WERI-Rb-1 (cell line): ENCODE measurements at regions not wholly inside any gene's neighbourhood (a gene's known extent, or its start where the extent isn't known, plus 50 kb on each side); places are given as distances from the start of the nearest gene placed in this dataset.

Experiments
- DNase-seq: peaks from one replicate; pipeline ENCODE4 v3.0.0-alpha.2; 2020
- H3K27ac ChIP-seq: fragments of 250-450 bp; sonication (Bioruptor Pico); 2 replicates; pipeline ENCODE4 v1.5.1; 2020; ENCODE audit warnings: mild to moderate bottlenecking, moderate library complexity
- H3K27me3 ChIP-seq: fragments of 250-450 bp; sonication (Bioruptor Pico); 2 replicates; pipeline ENCODE4 v1.5.1; 2021; ENCODE audit warnings: mild to moderate bottlenecking, low read depth, moderate library complexity; ENCODE audit not compliant: insufficient read depth, severe bottlenecking
- H3K36me3 ChIP-seq: fragments of 250-450 bp; sonication (Bioruptor Pico); 2 replicates; pipeline ENCODE4 v1.5.1; 2020; ENCODE audit warnings: mild to moderate bottlenecking, moderate library complexity
- H3K4me3 ChIP-seq: 2 replicates; pipeline ENCODE4 v1.5.1; 2011; ENCODE audit warnings: low read depth, mild to moderate bottlenecking, control low read depth, low read length
- H3K9me3 ChIP-seq: fragments of 250-450 bp; sonication (Bioruptor Pico); 2 replicates; pipeline ENCODE4 v1.5.1; 2021; ENCODE audit warnings: mild to moderate bottlenecking, moderate library complexity; ENCODE audit not compliant: severe bottlenecking
- CTCF ChIP-seq: IDR thresholded peaks from 2 replicates; pipeline ENCODE4 v1.5.1; 2011; ENCODE audit warnings: low read depth, mild to moderate bottlenecking, control low read depth, inconsistent platforms, low read length

GRCh38 chr16:22624038-22624799, 113.5 kb downstream of the NPIPB5 start:
- H3K4me3 ChIP-seq: no peak overlapping the region
- no peaks in the 10 kb centered on the region for H3K36me3 ChIP-seq
- no peak for TF ChIP-seq CTCF
- no peak overlapping the region for H3K27ac ChIP-seq
- H3K27me3 ChIP-seq: no peaks in the 10 kb centered on the region
- no peak for DNase-seq
- H3K9me3 ChIP-seq: peaks cover 3% of the 10 kb centered on the region

GRCh38 chr16:22624800-22625533, 114.3 kb downstream of the NPIPB5 start:
- Histone ChIP-seq H3K9me3 (peaks cover 3% of the 10 kb centered on the region), H3K36me3 (no peaks in the 10 kb centered on the region), H3K4me3 (no peak overlapping the region), H3K27ac (no peak overlapping the region), H3K27me3 (no peaks in the 10 kb centered on the region)
- DNase-seq: no peak
- no peak for TF ChIP-seq CTCF

GRCh38 chr16:22625967-22626366, 115.3 kb downstream of the NPIPB5 start:
- H3K27ac ChIP-seq: no peak overlapping the region
- no peak overlapping the region for H3K4me3 ChIP-seq
- no peaks in the 10 kb centered on the region for H3K27me3 ChIP-seq
- no peak for DNase-seq
- H3K36me3 ChIP-seq: no peaks in the 10 kb centered on the region
- no peak for TF ChIP-seq CTCF
- peaks cover 5% of the 10 kb centered on the region for H3K9me3 ChIP-seq

- Histone ChIP-seq H3K9me3 (peaks cover 5% of the 10 kb centered on the region), H3K27ac (no peak overlapping the region), H3K4me3 (no peak overlapping the region), H3K27me3 (no peaks in the 10 kb centered on the region), H3K36me3 (no peaks in the 10 kb centered on the region)
- TF ChIP-seq CTCF: no peak
- DNase-seq: no peak
Measured at GRCh38 chr16:22627043-22627442, 116.4 kb downstream of the NPIPB5 start.

- Histone ChIP-seq H3K36me3 (no peaks in the 10 kb centered on the region), H3K9me3 (peaks cover 5% of the 10 kb centered on the region), H3K27ac (no peak overlapping the region), H3K27me3 (no peaks in the 10 kb centered on the region), H3K4me3 (no peak overlapping the region)
- no peak for DNase-seq
- TF ChIP-seq CTCF: no peak
Measured at GRCh38 chr16:22628994-22629393, 118.3 kb downstream of the NPIPB5 start.
